HEK293 (cell line): ENCODE measurements at regions not wholly inside any gene's neighbourhood (a gene's known extent, or its start where the extent isn't known, plus 50 kb on each side); places are given as distances from the start of the nearest gene placed in this dataset.

ENCODE experiments used
- ZNF114 ChIP-seq: fragments of 450-650 bp; formaldehyde crosslinking; IDR thresholded peaks from 2 replicates; pipeline ENCODE4 v1.5.0; 2017; ENCODE audit warnings: missing biosample characterization, missing genetic modification characterization
- ZNF202 ChIP-seq: fragments of 450-650 bp; formaldehyde crosslinking; IDR thresholded peaks from 2 replicates; pipeline ENCODE4 v1.5.1; 2016; ENCODE audit warnings: missing biosample characterization, missing genetic modification characterization, borderline replicate concordance
- ZNF394 ChIP-seq: fragments of 450-650 bp; formaldehyde crosslinking; IDR thresholded peaks from 2 replicates; pipeline ENCODE4 v1.5.1; 2016; ENCODE audit warnings: missing biosample characterization, missing genetic modification characterization, mild to moderate bottlenecking, moderate library complexity, borderline replicate concordance
- ZNF792 ChIP-seq: fragments of 450-650 bp; formaldehyde crosslinking; IDR thresholded peaks from 2 replicates; pipeline ENCODE4 v1.5.1; 2016; ENCODE audit warnings: missing biosample characterization, missing genetic modification characterization
- ZXDB ChIP-seq: fragments of 450-650 bp; formaldehyde crosslinking; IDR thresholded peaks from 2 replicates; pipeline ENCODE4 v1.5.1; 2016; ENCODE audit warnings: missing biosample characterization, missing genetic modification characterization
- TF ChIP-seq, protein P1 (sequence below): fragments of 450-650 bp; formaldehyde crosslinking; IDR thresholded peaks from 2 replicates; pipeline ENCODE4 v1.5.1; 2016; ENCODE audit warnings: missing biosample characterization, missing genetic modification characterization
- TF ChIP-seq, protein P2 (sequence below): fragments of 450-650 bp; formaldehyde crosslinking; IDR thresholded peaks from 2 replicates; pipeline ENCODE4 v1.5.1; 2016; ENCODE audit warnings: missing biosample characterization, missing genetic modification characterization

GRCh38 chr11:112861356-112861755 is 99.9 kb upstream of the NCAM1 start:
- TF ChIP-seq ZNF202 (tag by site-specific recombination) (no peak), ZNF792 (tag by site-specific recombination) (no peak), ZNF394 (tag by site-specific recombination) (no peak), ZXDB (tag by site-specific recombination) (no peak), ZNF114 (tag by site-specific recombination) (no peak)
- TF ChIP-seq, protein P1, sequence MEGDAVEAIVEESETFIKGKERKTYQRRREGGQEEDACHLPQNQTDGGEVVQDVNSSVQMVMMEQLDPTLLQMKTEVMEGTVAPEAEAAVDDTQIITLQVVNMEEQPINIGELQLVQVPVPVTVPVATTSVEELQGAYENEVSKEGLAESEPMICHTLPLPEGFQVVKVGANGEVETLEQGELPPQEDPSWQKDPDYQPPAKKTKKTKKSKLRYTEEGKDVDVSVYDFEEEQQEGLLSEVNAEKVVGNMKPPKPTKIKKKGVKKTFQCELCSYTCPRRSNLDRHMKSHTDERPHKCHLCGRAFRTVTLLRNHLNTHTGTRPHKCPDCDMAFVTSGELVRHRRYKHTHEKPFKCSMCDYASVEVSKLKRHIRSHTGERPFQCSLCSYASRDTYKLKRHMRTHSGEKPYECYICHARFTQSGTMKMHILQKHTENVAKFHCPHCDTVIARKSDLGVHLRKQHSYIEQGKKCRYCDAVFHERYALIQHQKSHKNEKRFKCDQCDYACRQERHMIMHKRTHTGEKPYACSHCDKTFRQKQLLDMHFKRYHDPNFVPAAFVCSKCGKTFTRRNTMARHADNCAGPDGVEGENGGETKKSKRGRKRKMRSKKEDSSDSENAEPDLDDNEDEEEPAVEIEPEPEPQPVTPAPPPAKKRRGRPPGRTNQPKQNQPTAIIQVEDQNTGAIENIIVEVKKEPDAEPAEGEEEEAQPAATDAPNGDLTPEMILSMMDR (tag by site-specific recombination), result no peak
- TF ChIP-seq, protein P2, sequence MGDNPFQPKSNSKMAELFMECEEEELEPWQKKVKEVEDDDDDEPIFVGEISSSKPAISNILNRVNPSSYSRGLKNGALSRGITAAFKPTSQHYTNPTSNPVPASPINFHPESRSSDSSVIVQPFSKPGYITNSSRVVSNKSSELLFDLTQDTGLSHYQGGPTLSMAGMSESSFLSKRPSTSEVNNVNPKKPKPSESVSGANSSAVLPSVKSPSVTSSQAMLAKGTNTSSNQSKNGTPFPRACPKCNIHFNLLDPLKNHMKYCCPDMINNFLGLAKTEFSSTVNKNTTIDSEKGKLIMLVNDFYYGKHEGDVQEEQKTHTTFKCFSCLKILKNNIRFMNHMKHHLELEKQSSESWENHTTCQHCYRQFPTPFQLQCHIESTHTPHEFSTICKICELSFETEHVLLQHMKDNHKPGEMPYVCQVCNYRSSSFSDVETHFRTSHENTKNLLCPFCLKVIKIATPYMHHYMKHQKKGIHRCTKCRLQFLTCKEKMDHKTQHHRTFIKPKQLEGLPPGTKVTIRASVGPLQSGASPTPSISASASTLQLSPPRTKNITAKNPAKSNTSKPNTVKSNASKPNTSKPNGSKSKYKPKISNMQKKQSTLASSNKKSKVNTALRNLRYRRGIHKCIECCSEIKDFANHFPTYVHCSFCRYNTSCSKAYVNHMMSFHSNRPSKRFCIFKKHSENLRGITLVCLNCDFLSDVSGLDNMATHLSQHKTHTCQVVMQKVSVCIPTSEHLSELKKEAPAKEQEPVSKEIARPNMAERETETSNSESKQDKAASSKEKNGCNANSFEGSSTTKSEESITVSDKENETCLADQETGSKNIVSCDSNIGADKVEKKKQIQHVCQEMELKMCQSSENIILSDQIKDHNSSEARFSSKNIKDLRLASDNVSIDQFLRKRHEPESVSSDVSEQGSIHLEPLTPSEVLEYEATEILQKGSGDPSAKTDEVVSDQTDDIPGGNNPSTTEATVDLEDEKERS (tag by site-specific recombination), result no peak
